HCT116 (cell line): ENCODE measurements at regions not wholly inside any gene's neighbourhood (a gene's known extent, or its start where the extent isn't known, plus 50 kb on each side); places are given as distances from the start of the nearest gene placed in this dataset.

Experiments
- ATF3 ChIP-seq: IDR thresholded peaks from 2 replicates; pipeline ENCODE4 v1.6.1; 2012
- CBX3 ChIP-seq: IDR thresholded peaks from 2 replicates; pipeline ENCODE4 v1.6.1; 2012; ENCODE audit warnings: low read depth
- EZH2 ChIP-seq: fragments of 200-600 bp; sonication (generic); IDR thresholded peaks from 2 replicates; pipeline ENCODE4 v1.6.1; 2017; ENCODE audit warnings: antibody characterized with exemption, mixed run types
- EZH2phosphoT487 ChIP-seq: fragments of 200-600 bp; IDR thresholded peaks from 2 replicates; pipeline ENCODE4 v1.6.1; 2018; ENCODE audit warnings: antibody characterized with exemption, borderline replicate concordance
- POLR2A ChIP-seq: IDR thresholded peaks from 2 replicates; pipeline ENCODE4 v1.7.0; 2011; ENCODE audit warnings: borderline replicate concordance; ENCODE audit not compliant: insufficient read depth, insufficient read length; ENCODE audit errors: extremely low read depth
- POLR2AphosphoS5 ChIP-seq: IDR thresholded peaks from 2 replicates; pipeline ENCODE4 v1.6.1; 2011; ENCODE audit warnings: mild to moderate bottlenecking, low read depth, low read length, moderate library complexity
- SIN3A ChIP-seq: IDR thresholded peaks from 2 replicates; pipeline ENCODE4 v1.6.1; 2012; ENCODE audit warnings: low read depth
- SP1 ChIP-seq: IDR thresholded peaks from 2 replicates; pipeline ENCODE4 v1.6.1; 2012; ENCODE audit warnings: low read depth
- TCF7L2 ChIP-seq: IDR thresholded peaks from 2 replicates; pipeline ENCODE4 v1.7.0; 2011; ENCODE audit warnings: borderline replicate concordance, inconsistent platforms; ENCODE audit not compliant: insufficient read depth, insufficient read length; ENCODE audit errors: extremely low read depth
- ZFX ChIP-seq: fragments of 450-650 bp; IDR thresholded peaks from 2 replicates; pipeline ENCODE4 v1.6.1; 2017
- ZNF274 ChIP-seq: fragments of 200-500 bp; sonication (Bioruptor generic); IDR thresholded peaks from 2 replicates; pipeline ENCODE4 v1.6.1; 2014; ENCODE audit warnings: mild to moderate bottlenecking, low read depth, low read length, inconsistent platforms
- TF ChIP-seq, protein P1 (sequence below), 3 experiments: fragments of 200-600 bp in 1 of 3; sonication (generic) in 1 of 3; IDR thresholded peaks in 2 of 3; conservative IDR thresholded peaks in 1 of 3; 2 replicates each; pipeline ENCODE4 v1.5.1; 2012 to 2017; ENCODE audit warnings: low read depth in 2 of 3, low read length in 2 of 3, antibody characterized with exemption in 1 of 3, borderline replicate concordance in 1 of 3, control low read depth in 1 of 3, mild to moderate bottlenecking in 1 of 3, mixed read lengths in 1 of 3, mixed run types in 1 of 3, moderate library complexity in 1 of 3; ENCODE audit not compliant: insufficient read depth in 1 of 3
- TF ChIP-seq, protein P2 (sequence below): IDR thresholded peaks from 2 replicates; pipeline ENCODE4 v1.6.1; 2012

DNA sequence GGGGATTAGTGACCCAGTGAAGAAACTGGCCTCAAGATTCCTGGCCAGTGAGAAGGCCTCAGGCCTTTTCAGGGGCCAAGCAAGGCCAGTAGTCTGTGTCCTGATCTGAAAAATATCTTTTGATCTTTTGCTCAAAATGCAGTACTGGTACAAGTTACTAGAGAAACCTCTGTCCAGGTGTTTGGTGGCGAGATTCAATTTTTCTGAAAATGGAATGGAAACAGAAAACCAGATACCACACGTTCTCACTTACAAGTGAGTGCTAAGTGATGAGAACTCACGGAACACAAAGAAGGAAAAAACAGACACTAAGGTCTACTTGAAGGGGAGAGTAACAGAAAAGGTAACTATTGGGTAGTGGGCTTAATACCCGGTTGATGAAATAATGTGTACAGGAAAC is 463.4 kb downstream of the ZIC1 start:
- TF ChIP-seq ZFX (no peak), ATF3 (no peak), SIN3A (no peak), EZH2phosphoT487 (no peak), ZNF274 (no peak), TCF7L2 (no peak), CBX3 (no peak), EZH2 (no peak), POLR2AphosphoS5 (no peak), POLR2A (no peak), SP1 (no peak)
- TF ChIP-seq, protein P1, sequence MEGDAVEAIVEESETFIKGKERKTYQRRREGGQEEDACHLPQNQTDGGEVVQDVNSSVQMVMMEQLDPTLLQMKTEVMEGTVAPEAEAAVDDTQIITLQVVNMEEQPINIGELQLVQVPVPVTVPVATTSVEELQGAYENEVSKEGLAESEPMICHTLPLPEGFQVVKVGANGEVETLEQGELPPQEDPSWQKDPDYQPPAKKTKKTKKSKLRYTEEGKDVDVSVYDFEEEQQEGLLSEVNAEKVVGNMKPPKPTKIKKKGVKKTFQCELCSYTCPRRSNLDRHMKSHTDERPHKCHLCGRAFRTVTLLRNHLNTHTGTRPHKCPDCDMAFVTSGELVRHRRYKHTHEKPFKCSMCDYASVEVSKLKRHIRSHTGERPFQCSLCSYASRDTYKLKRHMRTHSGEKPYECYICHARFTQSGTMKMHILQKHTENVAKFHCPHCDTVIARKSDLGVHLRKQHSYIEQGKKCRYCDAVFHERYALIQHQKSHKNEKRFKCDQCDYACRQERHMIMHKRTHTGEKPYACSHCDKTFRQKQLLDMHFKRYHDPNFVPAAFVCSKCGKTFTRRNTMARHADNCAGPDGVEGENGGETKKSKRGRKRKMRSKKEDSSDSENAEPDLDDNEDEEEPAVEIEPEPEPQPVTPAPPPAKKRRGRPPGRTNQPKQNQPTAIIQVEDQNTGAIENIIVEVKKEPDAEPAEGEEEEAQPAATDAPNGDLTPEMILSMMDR (IDR thresholded peaks at IDR 0.05 in 2 of 3, conservative IDR thresholded peaks at IDR 0.05 in 1 of 3; ENCODE audit: borderline replicate concordance in 1 of 3, insufficient read depth in 1 of 3, low read depth in 2 of 3, low read length in 2 of 3): no peak
- TF ChIP-seq, protein P2, sequence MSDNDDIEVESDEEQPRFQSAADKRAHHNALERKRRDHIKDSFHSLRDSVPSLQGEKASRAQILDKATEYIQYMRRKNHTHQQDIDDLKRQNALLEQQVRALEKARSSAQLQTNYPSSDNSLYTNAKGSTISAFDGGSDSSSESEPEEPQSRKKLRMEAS: no peak
